ENCODE measurements at regions not wholly inside any gene's neighbourhood (a gene's known extent, or its start where the extent isn't known, plus 50 kb on each side); places are given as distances from the start of the nearest gene placed in this dataset.
"Not testable (repeated sequence)": the region's sequence is repeated elsewhere in the genome, so short reads cannot be mapped to it uniquely, and the experiment has no call there.

DNA sequence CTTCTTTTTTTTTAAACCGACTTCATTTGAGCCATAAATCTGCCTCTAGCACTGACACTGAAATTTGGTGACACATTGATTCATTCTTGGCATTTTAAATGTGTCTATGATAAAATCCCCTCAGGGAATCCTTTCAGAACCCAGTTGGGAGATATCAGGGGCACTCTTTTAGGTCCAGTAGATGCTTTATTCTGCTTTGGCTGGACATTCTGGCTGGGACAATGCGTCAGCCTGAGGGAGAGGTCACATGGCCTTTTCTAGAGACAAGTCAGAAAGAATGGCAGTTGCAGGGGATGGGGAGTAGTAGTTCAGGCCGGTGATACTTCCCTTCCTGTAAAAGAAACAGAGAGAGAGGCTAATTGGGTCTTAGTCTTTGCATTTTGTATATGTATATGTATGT, 63.1 kb downstream of the TRIM43 start:
- DNase-seq, result not testable (repeated sequence)

DNA sequence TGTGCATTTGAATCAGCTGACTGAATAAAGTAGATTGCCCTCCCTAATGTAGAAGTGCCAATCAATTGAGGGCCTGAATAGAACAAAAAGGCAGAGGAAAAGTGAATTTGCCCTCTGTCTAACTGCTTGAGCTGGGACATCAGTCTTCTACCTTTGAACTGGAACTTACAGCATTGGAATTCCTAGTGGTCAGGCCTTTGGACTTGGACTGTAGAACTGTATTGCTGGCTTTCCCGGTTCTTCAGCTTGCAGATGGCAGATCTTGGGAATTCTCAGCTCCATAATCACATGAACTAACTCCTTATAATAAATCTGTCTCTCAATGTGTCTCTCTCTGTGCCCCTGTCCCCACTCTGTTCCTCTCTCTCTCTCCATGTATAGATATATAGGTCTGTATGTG, 64.8 kb downstream of the TRIM43 start:
- DNase-seq, result not testable (repeated sequence)

DNA sequence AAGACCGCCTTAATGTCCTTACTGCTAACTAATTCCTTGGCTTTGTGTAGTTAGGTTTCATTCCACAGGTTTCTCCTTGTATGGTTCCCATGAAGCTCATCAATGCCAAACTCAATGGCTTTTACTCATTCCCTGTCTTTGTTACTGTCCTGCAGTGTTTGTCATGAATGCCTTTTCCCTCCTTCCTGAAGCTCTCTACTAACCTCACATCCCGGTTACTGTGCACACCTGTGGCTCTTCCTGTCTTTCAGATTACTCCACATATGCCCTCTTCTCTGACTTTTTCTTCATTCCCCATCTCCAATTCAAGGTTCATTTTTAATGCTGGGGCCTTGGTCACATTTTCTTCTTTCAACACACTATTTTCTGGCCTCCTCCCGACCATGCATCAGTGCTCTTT, 66.1 kb downstream of the TRIM43 start:
- DNase-seq, result not testable (repeated sequence)

DNA sequence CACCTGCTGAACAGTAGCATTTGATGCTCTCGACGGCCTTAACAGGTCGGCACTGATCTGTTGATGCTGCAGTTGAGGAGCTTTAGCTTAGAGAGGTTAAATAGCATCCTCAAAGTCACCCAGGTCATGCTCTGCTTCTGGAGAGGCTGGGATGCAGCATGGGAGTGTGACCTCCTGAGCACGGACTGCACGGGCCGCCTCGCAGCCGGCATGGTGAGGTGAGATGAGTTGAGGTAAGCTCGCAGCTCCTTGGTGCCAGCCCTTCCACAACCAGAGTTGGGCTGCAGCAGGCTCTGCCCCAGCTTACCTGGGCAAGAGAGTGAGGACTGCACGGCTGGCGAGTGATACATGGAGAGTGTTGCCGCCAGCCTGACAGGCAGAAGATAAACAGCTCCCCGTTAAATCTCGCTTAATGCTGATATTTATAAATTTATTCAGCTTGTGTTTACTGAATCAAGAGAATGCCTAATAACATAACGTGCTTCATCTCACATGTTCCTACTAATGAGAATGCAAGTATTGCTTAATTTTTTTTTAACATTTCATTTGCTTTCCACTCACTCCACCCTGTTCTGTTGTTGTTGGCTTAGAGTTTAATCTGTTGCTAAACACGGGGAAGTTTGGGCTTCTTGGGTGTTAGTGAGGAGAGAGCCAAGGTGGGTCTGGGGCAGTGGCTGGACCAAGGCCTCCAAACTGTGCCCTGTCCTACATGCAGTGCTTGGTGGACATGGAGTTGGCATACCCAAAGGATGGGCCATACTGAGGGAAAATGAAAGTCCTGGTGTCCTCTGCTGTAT, 69.2 kb downstream of the TRIM43 start:
- DNase-seq, result not testable (repeated sequence)

- DNase-seq, result not testable (repeated sequence)
Measured at GRCh38 chr2:95663471-95664441, 72.0 kb downstream of the TRIM43 start.

GRCh38 chr2:95666636-95667035, 74.8 kb downstream of the TRIM43 start:
- not testable (repeated sequence) for DNase-seq

DNA sequence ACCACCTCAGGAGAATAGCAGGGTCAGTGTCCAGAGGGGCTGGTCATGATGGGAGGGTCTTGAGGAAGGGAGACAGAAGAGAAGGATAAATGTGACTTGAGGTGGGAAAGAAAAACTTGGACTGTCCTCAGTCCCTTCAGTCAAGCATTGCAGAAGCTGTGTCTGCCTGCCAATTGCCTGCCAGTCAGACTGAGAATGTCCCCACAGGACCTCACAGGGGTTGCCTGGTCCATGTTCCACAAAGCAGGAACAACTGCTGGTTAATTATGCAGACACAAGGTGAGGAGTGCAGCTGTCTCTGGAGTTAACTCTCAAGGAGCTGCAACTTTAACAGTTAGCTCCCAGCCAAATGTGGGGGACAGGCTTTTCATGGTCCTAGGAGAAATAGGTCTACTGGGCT, 75.7 kb downstream of the TRIM43 start:
- DNase-seq, result no peak

GRCh38 chr2:95668934-95669333, 77.1 kb downstream of the TRIM43 start:
- not testable (repeated sequence) for DNase-seq

DNA sequence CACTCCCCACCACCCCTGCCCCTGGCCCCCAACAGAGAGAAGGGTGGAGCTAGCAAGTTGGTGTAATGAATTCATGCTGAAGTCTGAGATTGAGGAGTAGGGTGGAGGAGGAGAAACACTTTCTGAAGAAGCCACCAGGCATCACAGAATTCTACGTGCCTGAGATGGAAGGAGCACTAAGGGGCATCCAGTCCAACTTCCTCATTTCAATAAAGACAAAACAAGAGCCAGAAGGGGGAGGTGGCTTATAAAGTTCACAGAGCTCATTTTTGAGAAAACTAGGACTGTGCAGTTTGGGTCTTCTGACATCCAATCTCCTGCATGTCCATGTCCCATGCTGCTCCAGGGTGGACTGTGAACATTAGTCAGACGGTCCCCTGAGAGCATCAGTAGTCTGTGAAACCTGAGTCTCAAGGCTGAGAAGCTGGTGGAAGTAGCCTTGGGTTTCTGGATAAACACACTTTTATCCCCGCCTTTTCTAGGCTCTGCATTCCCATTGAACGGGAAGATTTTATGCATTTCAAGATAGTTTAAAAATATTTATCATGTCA, 77.7 kb downstream of the TRIM43 start:
- DNase-seq, result no peak

- DNase-seq, result no peak
Measured at GRCh38 chr2:95670167-95670566, 78.4 kb downstream of the TRIM43 start.

DNA sequence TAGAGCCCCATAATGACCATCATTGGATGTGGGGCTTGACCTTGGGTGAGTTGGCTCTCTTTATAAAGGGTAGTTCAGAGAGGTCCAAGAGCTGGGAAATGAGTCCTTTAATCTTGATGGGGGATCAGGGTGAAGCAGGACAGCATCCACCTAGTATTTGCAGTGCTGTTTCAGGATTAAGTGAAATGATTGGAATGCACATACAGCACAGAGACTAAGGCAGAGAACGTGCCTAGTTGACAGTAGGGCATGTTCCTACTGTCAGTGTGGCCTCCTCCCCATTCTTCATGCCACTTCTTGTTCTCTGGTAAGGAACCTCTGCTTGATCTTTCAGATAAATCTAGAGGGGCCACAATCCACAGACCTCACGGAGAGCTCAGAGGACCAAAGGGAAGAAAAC, 78.9 kb downstream of the TRIM43 start:
- DNase-seq, result no peak

DNA sequence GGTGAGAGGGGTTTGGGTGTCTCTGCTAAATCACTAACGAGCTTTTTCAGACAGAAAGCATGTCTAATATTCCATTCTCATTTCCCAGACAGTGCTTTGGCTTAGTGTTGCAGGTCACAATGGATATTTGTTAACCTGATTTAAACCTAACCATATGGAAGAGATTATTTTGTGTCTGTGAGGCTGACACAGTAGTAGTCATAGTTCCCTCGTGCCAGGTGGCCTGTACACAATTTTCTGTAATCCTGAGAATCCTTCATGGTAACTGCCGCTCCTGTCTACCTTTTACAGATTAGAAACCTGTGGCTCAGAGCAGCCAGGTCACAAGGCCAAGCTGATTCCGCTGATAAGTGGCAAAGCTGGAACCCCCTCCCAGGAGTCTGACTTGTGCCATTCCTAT, 79.4 kb downstream of the TRIM43 start:
- DNase-seq, result not testable (repeated sequence)

- DNase-seq, result not testable (repeated sequence)
Measured at GRCh38 chr2:95671992-95672391, 80.2 kb downstream of the TRIM43 start.

DNA sequence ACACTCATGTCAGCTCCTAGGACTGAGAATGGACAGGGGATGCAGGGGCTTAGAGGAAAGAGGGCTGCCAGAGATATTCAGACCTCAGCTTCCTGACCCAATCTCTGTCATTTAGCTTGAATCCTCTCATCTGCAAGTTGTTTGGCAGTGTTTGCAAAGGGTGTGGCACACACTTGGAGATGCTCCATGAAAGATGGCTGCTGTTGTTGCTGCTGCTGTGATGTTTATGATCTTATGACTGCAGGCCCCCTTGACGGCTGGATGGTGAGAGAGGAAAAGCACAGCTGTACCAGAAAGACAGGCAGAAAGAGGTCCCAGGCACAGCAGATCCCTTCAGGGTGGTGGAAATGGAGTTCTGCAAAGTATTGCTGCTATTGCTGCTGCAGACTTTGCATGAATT, 80.7 kb downstream of the TRIM43 start:
- not testable (repeated sequence) for DNase-seq

DNA sequence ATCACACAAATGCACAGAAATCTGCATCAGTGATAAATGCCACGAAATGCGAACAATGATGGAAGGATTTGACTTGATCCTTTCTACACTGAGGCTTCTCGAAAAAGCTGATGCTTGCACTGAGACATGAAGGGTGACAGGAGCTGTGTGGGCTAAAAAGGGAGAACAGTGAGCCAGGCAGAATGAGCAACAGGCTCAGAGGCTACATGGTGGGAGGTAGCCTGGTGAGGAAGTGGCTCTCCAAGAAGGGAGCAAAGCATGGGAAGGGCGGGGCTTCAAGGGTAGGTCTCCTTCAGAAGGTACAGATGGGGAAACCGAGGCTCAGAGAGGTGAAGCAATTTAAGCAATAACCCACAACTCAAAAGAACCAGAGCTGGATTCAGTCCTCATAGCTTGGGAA, 82.4 kb downstream of the TRIM43 start:
- no peak for DNase-seq

GRCh38 chr2:95676573-95676972, 84.8 kb downstream of the TRIM43 start:
- not testable (repeated sequence) for DNase-seq

DNA sequence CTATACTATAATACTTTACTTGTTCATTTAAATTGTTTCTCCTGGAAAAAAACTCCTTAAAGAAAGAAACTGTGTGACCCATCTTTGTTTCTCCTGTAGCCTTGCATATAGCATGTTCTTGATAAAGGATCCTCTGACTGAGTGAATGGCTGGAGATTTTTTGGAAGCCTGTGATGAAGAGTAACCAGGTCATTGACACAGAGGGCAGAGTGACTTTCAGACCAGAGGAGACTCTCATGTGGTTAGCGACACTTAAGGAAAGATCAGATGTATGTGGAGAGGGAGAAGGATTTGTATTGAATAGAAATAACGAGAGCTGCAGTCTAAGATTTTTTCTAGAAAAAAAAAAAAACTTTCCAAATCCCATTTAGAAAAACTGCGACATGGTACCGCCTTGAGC, 85.5 kb downstream of the TRIM43 start:
- no peak for DNase-seq

GRCh38 chr2:95677833-95678232, 86.0 kb downstream of the TRIM43 start:
- DNase-seq, result not testable (repeated sequence)

- DNase-seq, result not testable (repeated sequence)
Measured at GRCh38 chr2:95681158-95681557, 89.4 kb downstream of the TRIM43 start.

DNA sequence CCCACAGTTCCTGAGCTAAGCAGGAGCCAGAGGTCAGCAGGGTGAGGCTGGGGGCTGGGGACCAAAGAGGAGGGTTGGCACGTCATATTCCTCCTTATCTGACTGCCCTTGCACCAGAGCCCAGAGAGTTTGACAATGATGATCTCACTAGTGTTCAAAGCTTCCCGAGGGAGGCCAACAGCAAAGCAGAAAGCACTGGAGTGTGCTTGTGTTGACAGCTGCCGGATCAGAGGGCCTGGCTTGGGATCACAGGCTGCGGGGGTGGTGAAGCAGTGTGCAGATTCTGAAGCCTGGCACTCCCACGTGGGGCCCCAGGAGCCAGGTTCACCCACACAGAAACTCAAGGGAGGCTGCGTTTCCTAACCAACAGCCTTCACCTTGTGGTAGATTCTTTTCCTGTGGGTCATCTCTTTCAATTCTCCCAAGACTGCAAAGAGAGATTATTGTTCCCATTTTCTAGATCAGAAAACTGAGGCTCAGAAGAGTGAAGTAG, 89.8 kb downstream of the TRIM43 start:
- not testable (repeated sequence) for DNase-seq

GRCh38 chr2:95682889-95683517, 91.2 kb downstream of the TRIM43 start:
- DNase-seq, result not testable (repeated sequence)

DNA sequence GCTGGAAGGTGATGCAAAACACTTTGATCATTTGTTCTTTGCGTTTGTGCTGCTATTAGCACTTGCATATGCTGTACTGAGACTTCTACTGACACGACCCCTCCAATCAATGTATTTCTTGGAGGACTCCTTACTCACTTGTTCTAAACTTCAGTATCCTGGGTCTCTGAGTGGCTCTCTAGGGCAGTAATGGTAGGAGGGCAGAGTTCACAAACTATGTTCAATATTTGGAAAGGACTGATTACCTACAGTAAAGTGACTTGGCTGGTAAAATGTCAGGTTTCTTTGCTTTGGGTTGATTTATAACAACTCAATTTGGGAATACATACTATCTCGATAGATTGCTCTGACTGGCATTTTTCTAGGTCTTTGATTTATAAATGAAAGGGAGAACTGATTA, 93.7 kb downstream of the TRIM43 start:
- no peak for DNase-seq

All from NCI-H748 treated with DMSO at 0.1 percent for 48 hours (cell line).